ENCODE measurements at regions not wholly inside any gene's neighbourhood (a gene's known extent, or its start where the extent isn't known, plus 50 kb on each side); places are given as distances from the start of the nearest gene placed in this dataset.

- DNase-seq (ENCODE audit: low read depth in 1 of 2, low spot score in 1 of 2) = no peak
These were observed 135.3 kb downstream of the PAPOLA start for GRCh38 chr14:96637521-96637920.

DNA sequence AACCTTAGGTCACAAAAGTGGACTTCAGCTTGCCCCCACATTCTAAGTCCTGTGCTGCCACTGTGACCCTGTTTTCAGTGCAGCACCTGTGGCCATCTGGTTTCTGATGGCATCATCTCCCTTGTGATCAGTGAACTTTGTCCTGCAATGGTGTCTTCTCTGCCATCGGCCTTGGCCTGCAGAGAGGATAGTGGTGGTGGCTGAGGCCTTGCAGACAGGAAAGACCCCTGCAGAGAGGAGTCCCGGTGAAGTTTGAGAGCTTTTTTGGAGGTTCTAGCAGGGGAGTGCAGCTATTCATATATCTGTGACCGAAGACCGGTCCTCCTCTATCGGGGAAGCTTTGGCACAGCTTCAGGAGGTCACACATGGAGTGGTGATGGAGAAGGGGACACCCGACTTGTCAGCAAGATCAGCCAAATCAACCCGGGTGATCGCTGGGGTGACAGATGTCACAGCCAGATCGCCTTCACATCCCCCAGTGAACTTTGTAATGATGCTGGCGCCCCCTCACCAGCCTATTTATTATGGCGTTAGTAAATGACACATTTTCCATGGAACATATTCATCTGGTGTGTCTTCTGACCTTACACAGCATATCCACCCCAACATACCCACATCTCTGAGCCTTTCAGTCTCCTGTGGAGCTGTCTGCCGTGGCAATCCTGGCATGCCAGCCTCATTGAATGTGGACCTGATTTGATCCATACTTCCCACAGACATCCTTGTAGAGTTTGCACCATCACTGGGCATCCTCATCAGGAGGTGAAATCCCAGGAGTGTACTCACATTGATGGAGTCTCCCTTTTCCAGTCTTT lies 136.1 kb downstream of the PAPOLA start:
- no peak for DNase-seq (ENCODE audit: low read depth in 1 of 2, low spot score in 1 of 2)

DNA sequence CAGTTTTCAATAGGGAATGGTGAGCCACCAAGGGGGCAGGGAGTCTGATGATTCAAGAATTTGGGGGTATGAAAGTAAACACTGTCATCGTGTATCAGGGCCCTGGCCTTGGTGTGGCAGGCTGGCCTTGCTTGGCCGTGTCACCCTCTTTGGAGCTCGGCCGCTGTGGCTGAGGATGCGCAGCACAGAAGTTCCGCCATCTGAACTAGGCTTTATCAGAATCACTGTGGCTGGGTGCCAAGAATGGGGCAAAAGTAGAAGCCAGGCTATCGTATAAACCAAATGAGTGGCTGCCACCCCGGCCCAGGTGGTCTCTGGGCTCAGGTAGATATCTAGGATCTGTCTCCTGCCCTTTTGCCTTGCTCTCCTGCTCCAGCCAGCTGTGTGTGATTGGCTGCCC lies 137.4 kb downstream of the PAPOLA start:
- DNase-seq (ENCODE audit: low read depth in 1 of 2, low spot score in 1 of 2) = no peak

- DNase-seq (ENCODE audit: low read depth in 1 of 2, low spot score in 1 of 2) = no peak
These were observed 146.5 kb downstream of the PAPOLA start for GRCh38 chr14:96648506-96649326.

GRCh38 chr14:96649327-96649601 lies 147.1 kb downstream of the PAPOLA start:
- no peak for DNase-seq (ENCODE audit: low read depth in 1 of 2, low spot score in 1 of 2)

DNA sequence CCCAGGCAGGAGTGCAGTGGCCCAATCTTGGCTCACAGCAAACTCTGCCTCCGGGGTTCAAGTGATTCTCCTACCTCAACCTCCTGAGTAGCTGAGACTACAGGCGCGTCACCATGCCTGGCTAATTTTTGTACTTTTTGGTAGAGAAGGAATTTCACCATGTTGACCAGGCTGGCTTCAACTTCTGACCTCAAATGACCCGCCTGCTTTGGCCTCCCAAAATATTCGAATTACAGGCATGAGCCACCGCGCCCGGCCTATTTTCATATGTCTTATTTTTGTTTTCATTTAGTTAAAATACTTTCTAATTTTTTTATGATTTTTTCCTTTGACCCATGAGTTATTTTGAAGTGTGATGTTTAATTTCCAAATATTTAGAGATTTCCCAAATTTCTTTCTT lies 143.6 kb upstream of the VRK1 start:
- no peak for DNase-seq (ENCODE audit: low read depth in 1 of 2, low spot score in 1 of 2)

GRCh38 chr14:96658611-96659010 lies 138.6 kb upstream of the VRK1 start:
- DNase-seq (ENCODE audit: low read depth in 1 of 2, low spot score in 1 of 2) = no peak

- no peak for DNase-seq (ENCODE audit: low read depth in 1 of 2, low spot score in 1 of 2)
These were observed 137.1 kb upstream of the VRK1 start for GRCh38 chr14:96660123-96660522.

- no peak for DNase-seq (ENCODE audit: low read depth in 1 of 2, low spot score in 1 of 2)
These were observed 136.5 kb upstream of the VRK1 start for GRCh38 chr14:96660667-96661066.

GRCh38 chr14:96661244-96661969 lies 135.8 kb upstream of the VRK1 start:
- DNase-seq (ENCODE audit: low read depth in 1 of 2, low spot score in 1 of 2) = no peak

- no peak for DNase-seq (ENCODE audit: low read depth in 1 of 2, low spot score in 1 of 2)
These were observed 134.8 kb upstream of the VRK1 start for GRCh38 chr14:96662116-96662970.

DNA sequence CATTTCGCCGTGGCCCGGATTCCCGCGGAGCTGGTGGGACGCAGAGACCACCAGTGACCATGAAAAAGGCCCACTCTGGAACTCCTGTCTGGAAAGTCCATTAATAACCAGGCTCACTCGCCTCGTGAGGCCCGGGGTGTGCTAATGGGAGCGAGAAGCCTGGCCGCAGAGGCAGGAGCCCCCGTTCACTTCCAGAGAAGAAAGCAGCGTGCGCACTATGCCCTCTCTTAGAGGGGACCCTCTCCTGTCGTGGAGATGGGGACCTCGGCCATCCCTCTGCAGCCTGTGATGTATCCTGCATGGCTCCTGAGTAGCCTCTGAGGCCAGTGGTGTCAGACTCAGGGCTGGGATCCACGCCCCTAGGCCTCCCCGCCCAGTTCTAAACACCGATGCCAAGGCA lies 134.1 kb upstream of the VRK1 start:
- no peak for DNase-seq (ENCODE audit: low read depth in 1 of 2, low spot score in 1 of 2)

GRCh38 chr14:96663491-96664067 lies 133.6 kb upstream of the VRK1 start:
- no peak for DNase-seq (ENCODE audit: low read depth in 1 of 2, low spot score in 1 of 2)

GRCh38 chr14:96666088-96666487 lies 131.1 kb upstream of the VRK1 start:
- DNase-seq (ENCODE audit: low read depth in 1 of 2, low spot score in 1 of 2) = no peak

- DNase-seq (ENCODE audit: low read depth in 1 of 2, low spot score in 1 of 2) = no peak
These were observed 126.8 kb upstream of the VRK1 start for GRCh38 chr14:96670391-96670790.

- no peak for DNase-seq (ENCODE audit: low read depth in 1 of 2, low spot score in 1 of 2)
These were observed 126.0 kb upstream of the VRK1 start for GRCh38 chr14:96671218-96671617.

GRCh38 chr14:96673706-96674105 lies 123.5 kb upstream of the VRK1 start:
- DNase-seq (ENCODE audit: low read depth in 1 of 2, low spot score in 1 of 2) = no peak

DNA sequence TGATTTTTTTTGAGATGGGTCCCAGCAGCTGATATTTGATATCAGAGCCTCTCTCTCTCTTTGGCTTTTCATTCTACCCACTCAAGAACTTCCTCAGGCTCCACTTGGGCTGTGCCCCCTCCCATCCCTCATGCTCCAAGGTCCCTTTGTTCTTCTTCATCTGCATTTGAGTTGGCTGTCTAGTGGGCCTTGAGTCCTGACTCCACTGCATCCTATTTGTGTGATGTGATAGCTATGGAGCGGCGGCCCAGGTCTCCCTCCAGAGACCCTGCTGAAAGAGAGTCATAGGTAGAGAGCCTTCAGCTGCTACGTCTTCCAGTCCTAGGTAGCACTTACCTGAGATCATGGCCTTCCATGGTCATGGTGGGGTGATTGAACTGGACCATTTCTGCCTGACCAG lies 123.1 kb upstream of the VRK1 start:
- DNase-seq (ENCODE audit: low read depth in 1 of 2, low spot score in 1 of 2) = no peak

- DNase-seq (ENCODE audit: low read depth in 1 of 2, low spot score in 1 of 2) = no peak
These were observed 121.0 kb upstream of the VRK1 start for GRCh38 chr14:96676166-96676565.

- no peak for DNase-seq (ENCODE audit: low read depth in 1 of 2, low spot score in 1 of 2)
These were observed 115.4 kb upstream of the VRK1 start for GRCh38 chr14:96681829-96682228.

DNA sequence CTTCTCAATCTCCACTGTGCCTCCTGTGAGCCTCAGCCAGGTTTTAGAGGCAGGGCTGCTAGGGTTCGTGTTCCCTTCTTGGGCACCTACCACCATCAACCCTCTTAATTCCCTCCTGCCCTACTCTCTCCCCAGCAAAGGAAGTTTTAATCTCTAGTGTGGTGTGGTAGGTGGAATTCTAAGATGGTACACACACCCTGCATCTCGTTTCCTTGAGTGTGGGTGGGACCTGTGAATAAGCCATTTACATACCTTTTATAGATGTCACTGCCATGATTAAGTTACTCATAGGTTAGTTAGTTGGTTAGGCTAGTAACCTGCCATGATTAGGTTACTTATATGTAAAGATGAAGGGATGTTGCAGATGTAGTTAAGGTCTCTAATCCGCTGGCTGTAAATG lies 114.8 kb upstream of the VRK1 start:
- no peak for DNase-seq (ENCODE audit: low read depth in 1 of 2, low spot score in 1 of 2)
